ENCODE measurements at regions not wholly inside any gene's neighbourhood (a gene's known extent, or its start where the extent isn't known, plus 50 kb on each side); places are given as distances from the start of the nearest gene placed in this dataset.

GRCh38 chr2:102939207-102939606 lies 177.4 kb downstream of the TMEM182 start:
- Histone ChIP-seq H3K36me3 (ENCODE audit: control insufficient read depth in 2 of 4, insufficient read depth in 4 of 4, low read length in 3 of 4) (no peaks in the 10 kb centered on the region), H2AK5ac (ENCODE audit: low read depth, low read length) (no peak overlapping the region)
- no peak for FAIRE-seq

More at GRCh38 chr2:102939207-102939606, 177.4 kb downstream of the TMEM182 start:
- no peak overlapping the region for H3K9ac ChIP-seq (replicated peaks in 1 of 4; ENCODE audit: extremely low read depth in 1 of 4, low read depth in 3 of 4, low read length in 3 of 4)
- H3K79me2 ChIP-seq (ENCODE audit: control insufficient read depth in 1 of 2, insufficient read depth in 2 of 2, low read length in 2 of 2): no peaks in the 10 kb centered on the region
- TF ChIP-seq KDM5A (IDR thresholded peaks at IDR 0.05; ENCODE audit: low read length) (no peak), CHD1 (IDR thresholded peaks at IDR 0.05; ENCODE audit: low read depth, low read length) (no peak), RFX5 (IDR thresholded peaks at IDR 0.05; ENCODE audit: borderline replicate concordance, low read depth, low read length) (no peak), POLR2AphosphoS5 (IDR thresholded peaks at IDR 0.05; ENCODE audit: low read depth, low read length) (no peak), SUZ12 (IDR thresholded peaks at IDR 0.05; ENCODE audit: low read length) (no peak), POU5F1 (IDR thresholded peaks at IDR 0.05; ENCODE audit: low read depth, low read length) (no peak), NANOG (IDR thresholded peaks at IDR 0.05; ENCODE audit: insufficient read depth, low read depth, low read length, poor library complexity, severe bottlenecking) (no peak), KDM4A (IDR thresholded peaks at IDR 0.05; ENCODE audit: low read depth, low read length, severe bottlenecking) (no peak), SRF (IDR thresholded peaks at IDR 0.05; ENCODE audit: low read depth, low read length) (no peak), PHF8 (conservative IDR thresholded peaks at IDR 0.05; ENCODE audit: low read depth, low read length) (no peak), ATF3 (IDR thresholded peaks at IDR 0.05; ENCODE audit: insufficient read depth, low read depth, low read length) (no peak)
- TF ChIP-seq, protein P1, sequence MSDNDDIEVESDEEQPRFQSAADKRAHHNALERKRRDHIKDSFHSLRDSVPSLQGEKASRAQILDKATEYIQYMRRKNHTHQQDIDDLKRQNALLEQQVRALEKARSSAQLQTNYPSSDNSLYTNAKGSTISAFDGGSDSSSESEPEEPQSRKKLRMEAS (IDR thresholded peaks at IDR 0.05): no peak
- no peak overlapping the region for H3K27ac ChIP-seq (ENCODE audit: low read depth, low read length)
- H3K23ac ChIP-seq (ENCODE audit: insufficient read length): no peak overlapping the region
- H2BK12ac ChIP-seq (ENCODE audit: low read depth, low read length): no peak overlapping the region
- no peak overlapping the region for H3K4me2 ChIP-seq (ENCODE audit: insufficient read depth in 1 of 2, low read depth in 2 of 2, low read length in 2 of 2)
- no peak overlapping the region for H2BK120ac ChIP-seq (replicated peaks; ENCODE audit: low read depth, low read length)
- no peaks in the 10 kb centered on the region for H4K20me1 ChIP-seq (replicated peaks in 1 of 2; ENCODE audit: control insufficient read depth in 1 of 2, insufficient read depth in 2 of 2, low read length in 2 of 2)
- no peak overlapping the region for H3K4me3 ChIP-seq (ENCODE audit: extremely low read depth in 1 of 4, insufficient read depth in 2 of 4, low read depth in 3 of 4, low read length in 4 of 4)
- H2BK15ac ChIP-seq (ENCODE audit: low read length): no peak overlapping the region
- no peaks in the 10 kb centered on the region for H3K9me3 ChIP-seq (ENCODE audit: insufficient read depth in 2 of 2, low read depth in 1 of 2, low read length in 1 of 2)
- ChIA-PET POLR2A (ENCODE audit: partially characterized antibody) (no interaction called here), CTCF (ENCODE audit: partially characterized antibody) (no interaction called here)
- no peak overlapping the region for H4K8ac ChIP-seq (ENCODE audit: extremely low read depth, insufficient read depth, low read length)
- H3K14ac ChIP-seq (ENCODE audit: insufficient read length): no peak overlapping the region
- H3K4me1 ChIP-seq (replicated peaks in 1 of 4; ENCODE audit: control insufficient read depth in 3 of 4, insufficient read depth in 4 of 4, low read length in 3 of 4): no peaks in the 10 kb centered on the region
- H3K27me3 ChIP-seq (replicated peaks in 1 of 4; ENCODE audit: control insufficient read depth in 3 of 4, extremely low read depth in 1 of 4, insufficient read depth in 3 of 4, low read length in 3 of 4): no peaks in the 10 kb centered on the region
- H2BK20ac ChIP-seq (ENCODE audit: low read length): no peak overlapping the region
- H3K4ac ChIP-seq (replicated peaks; ENCODE audit: insufficient read length, low read depth, low read length): no peak overlapping the region
- H3K23me2 ChIP-seq (ENCODE audit: low read depth, low read length): no peaks in the 10 kb centered on the region
- WGBS, 2 experiments (ENCODE audit: extremely low coverage in 1 of 2, insufficient coverage in 1 of 2, insufficient read length in 1 of 2, insufficient replicate concordance in 2 of 2, low coverage in 1 of 2, low lambda C conversion rate in 2 of 2, missing lambda C conversion rate in 1 of 2): 0% methylated on average over 1 of the region's 1 CpG; no CpG with 5 or more reads in 1 of the 2 experiments
- no peaks in the 10 kb centered on the region for H3K79me1 ChIP-seq (ENCODE audit: low read depth, low read length)
- no peak overlapping the region for H2AFZ ChIP-seq (ENCODE audit: low read length)
- DNase-seq (ENCODE audit: low read depth in 1 of 2, low spot score in 2 of 2): no peak
- no peak overlapping the region for H3K56ac ChIP-seq (replicated peaks; ENCODE audit: insufficient read length, low read depth, low read length)
- no peak overlapping the region for H4K91ac ChIP-seq (replicated peaks; ENCODE audit: insufficient read length, low read length)
- no peak overlapping the region for H4K5ac ChIP-seq (ENCODE audit: insufficient read length, low read depth, low read length)
- no peak overlapping the region for H2BK5ac ChIP-seq (ENCODE audit: low read depth, low read length)
- H3K18ac ChIP-seq (ENCODE audit: extremely low read depth, low read length): no peak overlapping the region
